Stimulated activated effector memory CD8-positive, alpha-beta T cell treated with anti-CD3 and anti-CD28 coated beads, Interleukin-12 subunit alpha, Interleukin-12 subunit beta, amount 100 ng/mL, for 72 hours (primary cell): ENCODE measurements at regions not wholly inside any gene's neighbourhood (a gene's known extent, or its start where the extent isn't known, plus 50 kb on each side); places are given as distances from the start of the nearest gene placed in this dataset.

Experiments used
- ATAC-seq: fragments of 150-1000 bp; cut with Tn5 transposase; 2 replicates; pipeline ENCODE4 v1.10.0; 2021
- DNase-seq, 2 donors: peaks; one replicate each; pipeline ENCODE4 v3.0.0; 2021 to 2022; ENCODE audit warnings: low spot score in 2 of 2
- H3K27ac Mint-ChIP-seq: one replicate; pipeline ENCODE4 v1.8.0; 2022; ENCODE audit warnings: mild to moderate bottlenecking, mixed read lengths
- H3K36me3 Mint-ChIP-seq: one replicate; pipeline ENCODE4 v1.8.0; 2022; ENCODE audit warnings: mild to moderate bottlenecking, mixed read lengths
- H3K4me1 Mint-ChIP-seq: one replicate; pipeline ENCODE4 v1.8.0; 2022; ENCODE audit warnings: mixed read lengths
- H3K4me3 Mint-ChIP-seq: one replicate; pipeline ENCODE4 v1.8.0; 2022; ENCODE audit warnings: mild to moderate bottlenecking, mixed read lengths
- H3K9me3 Mint-ChIP-seq: one replicate; pipeline ENCODE4 v1.8.0; 2022; ENCODE audit warnings: mixed read lengths

DNA sequence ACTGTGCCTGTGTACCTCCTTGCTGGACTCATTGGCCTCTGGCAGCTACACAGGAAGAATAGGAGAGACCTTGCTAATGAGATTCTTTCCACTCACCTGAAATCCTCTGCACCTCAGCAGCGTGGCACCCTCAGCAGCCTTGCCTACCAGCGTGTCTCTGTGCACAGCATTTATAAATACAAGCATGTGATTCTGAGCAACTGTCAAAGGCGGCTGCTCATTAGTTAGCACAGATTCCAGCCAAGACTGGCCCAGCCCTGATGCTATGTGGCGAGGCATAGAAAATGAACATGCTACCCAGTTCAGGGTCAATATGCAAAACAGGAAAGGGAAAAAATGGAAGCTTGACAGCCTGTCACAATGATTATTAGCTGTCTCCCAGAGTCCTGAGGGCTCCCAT, 298.0 kb downstream of the C4orf33 start:
- H3K4me1 Mint-ChIP-seq: no peaks in the 10 kb centered on the region
- peaks cover 4% of the 10 kb centered on the region for H3K9me3 Mint-ChIP-seq
- no peak for ATAC-seq
- no peak overlapping the region for H3K27ac Mint-ChIP-seq
- H3K4me3 Mint-ChIP-seq: no peak overlapping the region
- no peak for DNase-seq
- H3K36me3 Mint-ChIP-seq: no peaks in the 10 kb centered on the region

DNA sequence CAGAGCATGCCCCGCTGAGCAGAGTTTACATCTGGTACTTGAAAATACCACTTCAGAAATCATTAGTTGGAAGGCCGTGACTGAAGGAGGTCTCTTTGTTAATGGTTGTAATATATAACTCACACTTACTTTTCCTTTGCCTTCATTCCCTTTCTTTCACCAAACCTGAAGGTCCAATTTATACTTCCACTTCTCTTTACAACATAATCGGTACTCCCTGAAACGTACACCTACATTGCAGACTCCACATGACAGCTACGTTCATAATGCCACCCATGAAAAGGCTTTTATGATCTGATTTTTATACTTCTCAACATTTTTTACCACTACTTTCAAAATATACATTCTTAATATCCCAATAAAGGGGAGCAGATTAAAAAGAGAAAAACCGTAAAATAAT, 298.7 kb downstream of the C4orf33 start:
- ATAC-seq: no peak
- no peak overlapping the region for H3K4me3 Mint-ChIP-seq

DNA sequence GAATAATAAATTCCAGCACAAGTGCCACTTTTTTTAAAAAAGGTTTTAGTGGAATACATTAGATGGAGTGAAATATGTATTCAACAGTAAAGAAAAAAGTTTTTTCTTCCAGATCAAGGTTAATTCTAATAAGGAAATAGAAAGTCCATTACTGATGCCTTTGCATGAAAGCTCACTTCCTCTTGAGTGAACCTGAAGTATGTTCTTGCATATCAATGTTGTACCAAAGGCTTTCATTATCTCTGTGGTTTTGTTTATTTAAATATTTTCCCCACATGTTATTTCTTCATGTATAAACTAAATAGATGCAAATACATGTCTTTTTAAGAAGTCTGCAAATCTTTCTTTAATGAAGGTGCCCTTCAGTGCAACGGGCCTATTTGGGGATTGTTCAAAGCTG, 307.9 kb downstream of the C4orf33 start:
- Mint-ChIP-seq H3K4me3 (no peak overlapping the region), H3K27ac (no peak overlapping the region), H3K9me3 (peaks cover 9% of the 10 kb centered on the region), H3K36me3 (no peaks in the 10 kb centered on the region), H3K4me1 (no peaks in the 10 kb centered on the region)
- no peak for DNase-seq
- no peak for ATAC-seq

More for the DNA sequence above, 298.7 kb downstream of the C4orf33 start:
- Mint-ChIP-seq H3K36me3 (no peaks in the 10 kb centered on the region), H3K27ac (no peak overlapping the region), H3K4me1 (no peaks in the 10 kb centered on the region), H3K9me3 (peaks cover 8% of the 10 kb centered on the region)
- DNase-seq: no peak

DNA sequence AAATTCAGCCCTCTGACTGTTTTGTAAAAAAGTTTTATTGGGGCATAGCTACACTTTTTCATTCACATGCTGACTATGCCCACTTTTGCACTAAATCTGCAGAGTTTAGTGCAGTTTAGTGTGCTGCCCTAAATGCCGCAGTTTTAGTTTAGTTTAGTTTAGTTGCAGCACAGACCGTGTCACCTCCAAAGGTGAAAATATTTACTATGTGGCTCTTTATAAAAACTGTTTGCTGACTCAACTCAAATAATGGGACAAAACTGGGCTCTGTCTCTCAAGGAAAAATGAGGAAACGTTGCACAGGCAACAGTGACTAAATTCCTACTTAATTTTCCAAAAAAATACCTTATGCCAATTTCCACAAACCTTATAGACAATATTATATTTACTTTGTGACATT, 314.2 kb downstream of the C4orf33 start:
- DNase-seq (no peak), ATAC-seq (no peak)
- Mint-ChIP-seq H3K9me3 (no peaks in the 10 kb centered on the region), H3K4me3 (no peak overlapping the region), H3K36me3 (no peaks in the 10 kb centered on the region), H3K27ac (no peak overlapping the region), H3K4me1 (no peaks in the 10 kb centered on the region)

DNA sequence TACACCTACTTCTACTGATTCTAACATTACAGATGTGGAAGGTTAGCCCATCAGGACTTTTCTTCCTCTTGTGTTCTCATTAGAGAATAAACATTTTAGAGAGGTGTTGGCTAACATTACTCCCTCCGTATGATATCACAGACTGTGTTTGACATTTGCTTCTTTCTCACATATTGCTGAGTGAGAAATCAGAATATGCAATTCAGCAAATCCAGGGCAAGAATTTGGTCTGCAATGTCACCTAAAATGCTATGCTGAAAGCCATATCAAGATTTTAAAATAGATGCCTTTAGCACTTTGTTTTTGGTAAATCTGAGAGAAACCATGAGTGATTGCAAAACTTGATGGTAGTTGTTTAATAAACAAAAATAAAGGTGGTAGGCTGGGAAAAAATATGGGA, 319.1 kb downstream of the C4orf33 start:
- ATAC-seq: no peak

DNA sequence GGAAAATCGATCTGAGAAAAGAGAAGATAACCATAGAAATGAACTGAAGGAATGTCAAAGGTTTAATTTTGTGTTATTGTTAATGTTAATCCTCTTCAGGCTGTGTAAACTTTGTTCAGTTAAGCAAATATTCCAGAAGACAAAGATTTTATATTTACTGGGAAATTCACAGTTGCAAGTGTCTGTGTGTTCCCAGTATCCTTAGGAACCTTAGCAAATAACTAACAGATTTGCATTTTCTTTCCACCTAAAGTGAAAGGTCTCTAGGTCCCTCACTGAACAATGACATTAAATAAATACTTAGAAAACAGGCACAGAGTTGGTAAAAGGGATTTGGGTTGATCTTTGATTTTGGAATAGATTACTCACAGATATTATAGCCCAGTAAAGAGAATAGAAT, 324.7 kb downstream of the C4orf33 start:
- Mint-ChIP-seq H3K4me3 (no peak overlapping the region), H3K4me1 (no peaks in the 10 kb centered on the region), H3K36me3 (no peaks in the 10 kb centered on the region), H3K27ac (no peak overlapping the region), H3K9me3 (no peaks in the 10 kb centered on the region)
- ATAC-seq: no peak
- DNase-seq: no peak

More for the DNA sequence above, 319.1 kb downstream of the C4orf33 start:
- Mint-ChIP-seq H3K4me3 (no peak overlapping the region), H3K9me3 (no peaks in the 10 kb centered on the region), H3K36me3 (no peaks in the 10 kb centered on the region), H3K27ac (no peak overlapping the region), H3K4me1 (no peaks in the 10 kb centered on the region)
- no peak for DNase-seq

DNA sequence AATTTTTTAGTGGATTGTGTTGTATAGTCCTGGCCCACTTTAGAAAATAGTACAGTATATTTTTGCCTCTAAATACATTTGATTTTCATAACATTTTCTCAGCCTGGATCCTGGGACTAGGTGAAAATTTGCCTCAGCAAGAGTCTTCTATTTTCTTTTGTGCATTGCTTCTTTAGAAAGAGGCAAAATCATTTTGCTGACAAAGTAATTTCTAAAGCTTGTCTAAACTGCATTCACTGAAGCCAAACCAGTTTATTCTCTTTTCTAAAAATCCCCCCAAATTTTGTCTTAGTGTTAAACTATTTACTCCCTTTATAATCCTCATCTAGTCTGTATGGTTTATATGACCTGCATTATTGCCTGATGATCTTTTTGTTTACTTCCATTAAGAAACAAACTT, 326.3 kb downstream of the C4orf33 start:
- Mint-ChIP-seq H3K36me3 (no peaks in the 10 kb centered on the region), H3K27ac (no peak overlapping the region)
- no peak for ATAC-seq

DNA sequence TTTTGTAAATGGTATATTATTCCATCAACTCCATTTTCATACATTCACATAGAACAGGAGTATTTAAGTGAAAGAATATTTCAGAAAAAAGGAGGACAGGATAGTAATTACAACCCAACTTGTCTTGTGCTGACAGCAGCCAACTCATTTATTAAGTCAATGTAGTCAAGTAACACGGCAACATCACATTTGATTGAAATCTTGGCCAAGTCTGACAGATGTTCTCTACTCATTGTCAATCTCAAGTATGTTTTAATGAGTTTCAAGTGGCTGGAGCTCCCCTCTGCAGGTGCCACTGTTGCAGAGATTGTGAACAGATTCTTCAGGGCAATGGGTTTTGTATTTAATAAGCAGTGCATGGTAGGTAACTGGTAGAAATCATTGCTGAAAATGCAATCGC, 332.5 kb downstream of the C4orf33 start:
- DNase-seq: no peak
- H3K36me3 Mint-ChIP-seq: no peaks in the 10 kb centered on the region
- no peaks in the 10 kb centered on the region for H3K4me1 Mint-ChIP-seq
- no peak overlapping the region for H3K27ac Mint-ChIP-seq
- H3K4me3 Mint-ChIP-seq: no peak overlapping the region
- H3K9me3 Mint-ChIP-seq: no peaks in the 10 kb centered on the region
- no peak for ATAC-seq

More for the DNA sequence above, 326.3 kb downstream of the C4orf33 start:
- Mint-ChIP-seq H3K9me3 (no peaks in the 10 kb centered on the region), H3K4me1 (no peaks in the 10 kb centered on the region), H3K4me3 (no peak overlapping the region)
- DNase-seq: no peak

DNA sequence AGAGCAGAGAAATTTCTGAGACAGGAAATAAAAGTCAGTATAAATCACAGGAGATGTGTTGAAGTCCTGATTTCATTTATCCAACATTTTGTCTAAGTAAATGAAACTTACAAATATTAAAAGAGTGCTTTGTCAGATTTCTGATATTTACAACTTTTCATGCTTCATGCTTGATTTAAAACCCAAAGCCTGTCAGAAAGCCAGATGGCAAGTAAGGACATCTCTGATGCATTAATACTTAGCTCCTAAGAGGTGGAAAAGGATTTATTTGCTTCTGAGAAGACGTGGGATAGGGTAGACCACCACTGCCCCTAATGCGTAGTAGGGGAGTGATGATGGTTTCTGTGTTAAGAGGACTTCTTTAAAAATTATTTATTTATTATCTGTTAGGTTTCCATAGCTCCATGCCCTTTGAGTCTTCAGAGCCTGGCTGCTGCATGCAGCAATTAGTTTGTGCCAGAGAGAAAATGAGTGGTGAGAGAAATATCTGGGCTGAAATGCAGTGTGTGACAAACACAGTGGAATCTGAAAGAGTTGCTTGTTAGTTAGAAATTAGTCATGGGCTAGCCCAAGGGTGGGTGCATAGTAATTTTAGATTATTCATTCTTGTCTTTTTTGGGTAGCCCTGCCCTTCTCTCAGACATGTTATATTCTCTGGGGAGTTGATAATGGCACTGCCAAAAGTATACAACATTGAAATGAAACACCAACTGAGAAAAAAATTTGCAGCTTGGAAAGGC, 333.8 kb downstream of the C4orf33 start:
- no peak overlapping the region for H3K27ac Mint-ChIP-seq
- H3K9me3 Mint-ChIP-seq: no peaks in the 10 kb centered on the region
- H3K4me1 Mint-ChIP-seq: no peaks in the 10 kb centered on the region
- DNase-seq (no peak), ATAC-seq (no peak)
- H3K4me3 Mint-ChIP-seq: no peak overlapping the region
- no peaks in the 10 kb centered on the region for H3K36me3 Mint-ChIP-seq

DNA sequence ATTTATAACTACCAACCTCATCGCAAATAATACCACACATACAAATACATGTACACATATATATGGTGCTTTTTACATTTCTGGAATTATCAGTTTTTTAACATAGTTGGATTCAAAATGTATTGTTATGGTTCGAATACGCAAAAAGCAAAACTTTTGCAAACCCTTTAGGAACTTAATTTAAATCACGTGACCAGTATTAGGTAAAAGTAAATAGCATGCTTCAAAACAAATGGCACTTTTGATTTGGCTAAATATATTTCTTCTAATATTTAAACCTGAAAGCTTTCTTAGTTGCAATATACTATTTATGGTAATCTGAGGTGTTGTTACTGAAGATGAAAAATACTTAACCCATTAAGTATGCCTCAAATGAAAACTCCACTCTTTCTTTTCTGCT, 341.4 kb downstream of the C4orf33 start:
- no peak overlapping the region for H3K27ac Mint-ChIP-seq
- H3K4me1 Mint-ChIP-seq: no peaks in the 10 kb centered on the region
- no peak for ATAC-seq
- H3K9me3 Mint-ChIP-seq: no peaks in the 10 kb centered on the region
- DNase-seq: no peak
- no peaks in the 10 kb centered on the region for H3K36me3 Mint-ChIP-seq
- no peak overlapping the region for H3K4me3 Mint-ChIP-seq

DNA sequence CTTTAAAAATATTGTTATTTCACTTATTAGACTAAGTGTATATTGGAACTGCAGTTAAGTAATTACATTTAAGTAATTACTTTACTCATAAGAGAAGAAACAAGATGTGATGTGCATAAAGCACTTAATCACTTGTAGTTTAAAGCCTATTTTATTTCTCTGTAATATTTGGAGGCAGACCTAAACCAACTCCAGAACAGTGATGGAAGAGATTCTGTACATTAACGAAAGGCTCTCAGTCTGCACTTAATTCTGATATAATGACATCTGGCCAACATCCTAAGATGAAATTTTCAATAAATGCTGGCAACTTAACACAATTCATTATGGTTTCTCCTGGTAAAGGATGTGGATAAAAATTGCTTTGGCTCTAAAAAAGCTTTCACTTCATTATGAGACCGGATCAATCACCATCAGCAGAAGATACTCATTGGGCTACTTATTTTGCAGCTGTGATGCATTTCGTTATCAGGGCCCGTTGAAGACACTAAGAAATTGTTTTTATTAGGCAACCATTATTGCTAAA, 342.6 kb downstream of the C4orf33 start:
- DNase-seq (no peak), ATAC-seq (no peak)
- Mint-ChIP-seq H3K36me3 (no peaks in the 10 kb centered on the region), H3K9me3 (no peaks in the 10 kb centered on the region), H3K4me1 (no peaks in the 10 kb centered on the region), H3K27ac (no peak overlapping the region), H3K4me3 (no peak overlapping the region)

DNA sequence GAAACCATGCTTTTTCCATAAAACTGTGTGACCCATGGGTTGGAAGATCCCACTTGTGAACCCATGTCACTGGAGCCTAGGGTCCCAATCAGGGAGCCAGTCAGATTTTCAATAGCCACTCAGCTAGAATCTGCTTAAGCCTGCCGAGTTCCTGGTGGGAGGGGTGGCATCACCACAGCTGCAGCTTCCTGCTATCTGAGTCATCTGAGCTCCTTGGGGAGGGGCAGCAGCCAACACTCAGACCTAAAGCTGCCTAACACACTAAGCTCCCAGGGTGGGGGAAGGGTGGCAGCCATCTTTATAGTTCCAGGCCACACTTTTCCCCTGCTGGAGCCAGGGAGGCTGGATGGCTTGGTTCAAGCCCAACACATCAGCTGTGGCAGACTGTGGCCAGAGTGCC, 350.1 kb downstream of the C4orf33 start:
- no peak for DNase-seq
- no peak overlapping the region for H3K27ac Mint-ChIP-seq
- H3K4me1 Mint-ChIP-seq: no peaks in the 10 kb centered on the region
- H3K4me3 Mint-ChIP-seq: no peak overlapping the region
- peaks cover 5% of the 10 kb centered on the region for H3K9me3 Mint-ChIP-seq
- no peak for ATAC-seq
- no peaks in the 10 kb centered on the region for H3K36me3 Mint-ChIP-seq

DNA sequence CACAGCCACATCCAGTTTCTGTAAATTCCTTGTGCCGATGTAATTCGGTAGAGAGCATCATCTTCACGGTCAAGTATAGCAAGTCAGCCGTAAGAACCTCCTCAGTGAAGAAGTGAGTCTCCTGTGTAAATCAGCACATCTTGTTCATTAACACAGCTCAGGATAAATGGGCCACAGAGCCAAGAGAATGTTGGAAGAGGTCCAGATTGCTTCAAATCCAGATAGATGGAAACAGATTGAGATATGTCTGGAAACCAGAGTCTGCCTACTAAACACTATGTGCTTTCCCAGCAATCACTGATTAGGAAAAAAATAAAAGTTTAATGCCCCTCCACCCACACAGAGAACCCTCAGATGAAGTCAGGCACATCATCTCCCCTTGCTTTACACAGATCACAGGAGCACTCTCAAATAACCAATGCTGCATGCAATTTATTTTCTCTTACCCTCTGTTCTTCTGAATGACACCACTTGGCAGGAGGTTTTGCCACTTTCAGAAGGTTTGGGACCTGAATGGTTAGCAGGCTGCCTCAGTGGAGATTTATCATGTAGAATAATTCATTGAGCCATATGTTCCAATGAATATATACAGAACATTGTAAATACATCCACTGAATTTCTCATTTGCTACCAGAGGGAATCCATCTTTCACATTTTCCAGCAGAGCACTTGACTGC, 357.7 kb downstream of the C4orf33 start:
- no peak overlapping the region for H3K27ac Mint-ChIP-seq
- no peaks in the 10 kb centered on the region for H3K36me3 Mint-ChIP-seq
- no peak for DNase-seq
- H3K4me1 Mint-ChIP-seq: no peaks in the 10 kb centered on the region
- no peak overlapping the region for H3K4me3 Mint-ChIP-seq
- H3K9me3 Mint-ChIP-seq: peaks cover 4% of the 10 kb centered on the region
- ATAC-seq: no peak

DNA sequence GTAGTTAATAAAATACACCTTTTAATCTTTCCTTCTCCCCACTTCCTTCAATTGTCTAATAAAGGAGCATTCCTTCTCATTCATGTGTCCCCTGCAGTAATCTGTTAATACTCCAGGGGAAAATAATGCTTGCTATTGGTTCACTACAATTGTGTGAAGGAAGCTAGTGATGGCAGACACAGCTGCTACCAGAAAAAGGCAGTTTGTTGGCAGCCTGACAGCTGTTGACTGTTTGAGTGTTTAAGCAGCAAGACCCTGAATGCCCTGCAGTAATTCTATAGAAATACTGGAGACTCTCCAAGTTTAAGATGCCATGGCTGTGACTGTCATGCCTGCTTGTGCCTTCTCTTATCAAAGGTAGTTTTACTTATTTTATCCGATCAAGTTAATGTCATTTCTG, 359.5 kb downstream of the C4orf33 start:
- Mint-ChIP-seq H3K9me3 (peaks cover 4% of the 10 kb centered on the region), H3K27ac (no peak overlapping the region), H3K4me1 (no peaks in the 10 kb centered on the region), H3K36me3 (no peaks in the 10 kb centered on the region), H3K4me3 (no peak overlapping the region)
- no peak for ATAC-seq
- no peak for DNase-seq

DNA sequence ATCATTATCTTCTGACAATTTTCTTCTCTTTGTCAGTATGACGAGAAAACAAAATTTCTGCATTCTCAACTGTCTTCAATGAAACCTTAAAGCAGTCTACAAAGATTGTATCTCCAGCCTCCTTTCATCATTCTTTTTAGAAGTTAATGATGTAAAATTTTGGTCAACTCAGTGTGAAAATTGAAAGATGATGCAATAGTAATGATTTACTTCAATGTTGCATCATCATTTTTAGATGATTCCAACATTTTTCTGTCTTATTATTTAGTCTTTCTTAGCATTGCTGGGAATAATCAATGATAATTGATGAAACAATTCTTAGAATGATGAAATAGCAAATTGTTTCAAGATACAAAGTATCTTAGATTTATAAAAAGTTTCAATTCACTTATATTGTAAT, 372.7 kb downstream of the C4orf33 start:
- no peak for DNase-seq

DNA sequence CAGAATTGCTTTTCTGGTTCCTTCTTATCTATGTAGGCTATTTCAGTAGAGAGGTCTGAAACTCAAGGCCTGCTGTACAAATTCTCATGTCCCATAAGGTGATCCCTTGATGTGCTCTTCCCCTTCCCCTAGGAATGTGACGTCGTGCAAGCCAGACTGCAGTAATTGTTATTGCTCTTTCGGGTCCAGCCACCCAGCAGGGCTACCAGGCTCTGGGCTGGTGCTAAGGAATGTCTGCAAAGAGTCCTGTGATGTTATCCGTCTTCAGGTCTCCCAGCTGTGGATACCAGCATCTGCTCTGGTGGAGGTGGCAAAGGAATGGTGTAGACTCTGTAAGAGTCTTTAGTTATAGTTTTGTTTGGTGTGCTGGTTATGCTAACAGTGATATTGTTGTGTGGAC, 378.7 kb downstream of the C4orf33 start:
- Mint-ChIP-seq H3K36me3 (no peaks in the 10 kb centered on the region), H3K27ac (no peak overlapping the region), H3K4me3 (no peak overlapping the region), H3K4me1 (no peaks in the 10 kb centered on the region), H3K9me3 (peaks cover 14% of the 10 kb centered on the region)
- ATAC-seq: no peak
- DNase-seq: no peak

More for the DNA sequence above, 372.7 kb downstream of the C4orf33 start:
- no peaks in the 10 kb centered on the region for H3K36me3 Mint-ChIP-seq
- H3K27ac Mint-ChIP-seq: no peak overlapping the region
- no peak overlapping the region for H3K4me3 Mint-ChIP-seq
- peaks cover 4% of the 10 kb centered on the region for H3K9me3 Mint-ChIP-seq
- ATAC-seq: no peak
- no peaks in the 10 kb centered on the region for H3K4me1 Mint-ChIP-seq
